ENCODE measurements at regions not wholly inside any gene's neighbourhood (a gene's known extent, or its start where the extent isn't known, plus 50 kb on each side); places are given as distances from the start of the nearest gene placed in this dataset.

DNA sequence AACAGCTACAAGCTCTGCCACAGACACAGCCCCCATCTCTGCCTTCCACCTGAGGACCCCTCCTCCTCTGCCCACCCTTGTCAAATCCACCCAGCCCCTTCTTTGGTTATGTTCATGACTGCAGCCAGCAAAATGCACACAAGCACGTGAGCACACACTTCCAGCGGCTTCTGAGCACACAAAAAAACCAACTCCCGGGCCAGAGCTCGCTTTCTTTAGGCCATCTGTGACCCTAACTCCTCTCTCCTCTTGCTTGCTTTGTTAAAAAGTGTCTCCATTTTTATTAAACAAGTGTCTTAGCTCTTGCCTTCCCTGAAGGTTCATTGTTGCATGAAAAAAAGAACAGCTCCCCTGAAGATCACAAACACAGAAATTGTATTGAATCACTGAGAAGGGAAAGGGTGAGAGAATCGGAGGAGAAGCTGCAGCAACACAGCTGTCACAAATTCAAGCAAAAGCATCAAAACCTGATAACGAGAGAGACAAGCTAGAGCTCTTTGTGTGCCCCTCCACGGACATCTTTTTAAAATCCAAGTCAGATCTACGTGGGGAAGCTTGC is 142.1 kb downstream of the CD83 start:
- TF ChIP-seq, protein P1, sequence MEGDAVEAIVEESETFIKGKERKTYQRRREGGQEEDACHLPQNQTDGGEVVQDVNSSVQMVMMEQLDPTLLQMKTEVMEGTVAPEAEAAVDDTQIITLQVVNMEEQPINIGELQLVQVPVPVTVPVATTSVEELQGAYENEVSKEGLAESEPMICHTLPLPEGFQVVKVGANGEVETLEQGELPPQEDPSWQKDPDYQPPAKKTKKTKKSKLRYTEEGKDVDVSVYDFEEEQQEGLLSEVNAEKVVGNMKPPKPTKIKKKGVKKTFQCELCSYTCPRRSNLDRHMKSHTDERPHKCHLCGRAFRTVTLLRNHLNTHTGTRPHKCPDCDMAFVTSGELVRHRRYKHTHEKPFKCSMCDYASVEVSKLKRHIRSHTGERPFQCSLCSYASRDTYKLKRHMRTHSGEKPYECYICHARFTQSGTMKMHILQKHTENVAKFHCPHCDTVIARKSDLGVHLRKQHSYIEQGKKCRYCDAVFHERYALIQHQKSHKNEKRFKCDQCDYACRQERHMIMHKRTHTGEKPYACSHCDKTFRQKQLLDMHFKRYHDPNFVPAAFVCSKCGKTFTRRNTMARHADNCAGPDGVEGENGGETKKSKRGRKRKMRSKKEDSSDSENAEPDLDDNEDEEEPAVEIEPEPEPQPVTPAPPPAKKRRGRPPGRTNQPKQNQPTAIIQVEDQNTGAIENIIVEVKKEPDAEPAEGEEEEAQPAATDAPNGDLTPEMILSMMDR (IDR thresholded peaks at IDR 0.05) = no peak
- TF ChIP-seq EP300 (IDR thresholded peaks at IDR 0.05) (no peak), POLR2AphosphoS5 (IDR thresholded peaks at IDR 0.05) (no peak), POLR2A (IDR thresholded peaks at IDR 0.05) (no peak)

Data from upper lobe of left lung (tissue), 4 donors.